Activated CD4-positive, alpha-beta T cell treated with anti-CD3 and anti-CD28 coated beads, Interleukin-2, Interleukin-4, amounts not matched to agents 100 ng/mL and 50 ng/mL, durations not matched to agents 16 hours and 8 hours (primary cell): ENCODE measurements at regions not wholly inside any gene's neighbourhood (a gene's known extent, or its start where the extent isn't known, plus 50 kb on each side); places are given as distances from the start of the nearest gene placed in this dataset.

Source experiments
- DNase-seq: peaks from one replicate; pipeline ENCODE4 v3.0.0-alpha.2; 2020; ENCODE audit warnings: low spot score

- no peak for DNase-seq
Measured at GRCh38 chr6:48912503-48912902, 550.5 kb downstream of the MMUT start.

- no peak for DNase-seq
Measured at GRCh38 chr6:48904809-48905208, 558.2 kb downstream of the MMUT start.

GRCh38 chr6:48894469-48894868 is 568.6 kb downstream of the MMUT start:
- DNase-seq = no peak

- DNase-seq = no peak
Measured at GRCh38 chr6:48893048-48893447, 570.0 kb downstream of the MMUT start.

GRCh38 chr6:48891308-48891707 is 571.7 kb downstream of the MMUT start:
- no peak for DNase-seq

- no peak for DNase-seq
Measured at GRCh38 chr6:48889429-48889828, 573.6 kb downstream of the MMUT start.

- no peak for DNase-seq
Measured at GRCh38 chr6:48883116-48883515, 579.9 kb downstream of the MMUT start.

- DNase-seq = no peak
Measured at GRCh38 chr6:48881551-48881950, 581.5 kb downstream of the MMUT start.

GRCh38 chr6:48869595-48869994 is 593.5 kb downstream of the MMUT start:
- no peak for DNase-seq

- DNase-seq = no peak
Measured at GRCh38 chr6:48866682-48867081, 596.4 kb downstream of the MMUT start.

GRCh38 chr6:48860175-48860574 is 602.9 kb downstream of the MMUT start:
- DNase-seq = no peak

- no peak for DNase-seq
Measured at GRCh38 chr6:48859562-48860123, 603.4 kb downstream of the MMUT start.

- DNase-seq = no peak
Measured at GRCh38 chr6:48845219-48845618, 617.8 kb downstream of the MMUT start.

- DNase-seq = no peak
Measured at GRCh38 chr6:48844696-48845095, 618.4 kb downstream of the MMUT start.

GRCh38 chr6:48840896-48841295 is 622.2 kb downstream of the MMUT start:
- DNase-seq = no peak

GRCh38 chr6:48839206-48839605 is 623.8 kb downstream of the MMUT start:
- no peak for DNase-seq

GRCh38 chr6:48837744-48838143 is 625.3 kb downstream of the MMUT start:
- DNase-seq = no peak

GRCh38 chr6:48835421-48835958 is 627.6 kb downstream of the MMUT start:
- no peak for DNase-seq

GRCh38 chr6:48834706-48835105 is 628.3 kb downstream of the MMUT start:
- no peak for DNase-seq

GRCh38 chr6:48833916-48834315 is 629.1 kb downstream of the MMUT start:
- no peak for DNase-seq

GRCh38 chr6:48826901-48827701 is 636.0 kb downstream of the MMUT start:
- DNase-seq = no peak

GRCh38 chr6:48826152-48826515 is 636.9 kb downstream of the MMUT start:
- no peak for DNase-seq

GRCh38 chr6:48825501-48826151 is 637.4 kb downstream of the MMUT start:
- no peak for DNase-seq
